ENCODE measurements at regions not wholly inside any gene's neighbourhood (a gene's known extent, or its start where the extent isn't known, plus 50 kb on each side); places are given as distances from the start of the nearest gene placed in this dataset.

DNA sequence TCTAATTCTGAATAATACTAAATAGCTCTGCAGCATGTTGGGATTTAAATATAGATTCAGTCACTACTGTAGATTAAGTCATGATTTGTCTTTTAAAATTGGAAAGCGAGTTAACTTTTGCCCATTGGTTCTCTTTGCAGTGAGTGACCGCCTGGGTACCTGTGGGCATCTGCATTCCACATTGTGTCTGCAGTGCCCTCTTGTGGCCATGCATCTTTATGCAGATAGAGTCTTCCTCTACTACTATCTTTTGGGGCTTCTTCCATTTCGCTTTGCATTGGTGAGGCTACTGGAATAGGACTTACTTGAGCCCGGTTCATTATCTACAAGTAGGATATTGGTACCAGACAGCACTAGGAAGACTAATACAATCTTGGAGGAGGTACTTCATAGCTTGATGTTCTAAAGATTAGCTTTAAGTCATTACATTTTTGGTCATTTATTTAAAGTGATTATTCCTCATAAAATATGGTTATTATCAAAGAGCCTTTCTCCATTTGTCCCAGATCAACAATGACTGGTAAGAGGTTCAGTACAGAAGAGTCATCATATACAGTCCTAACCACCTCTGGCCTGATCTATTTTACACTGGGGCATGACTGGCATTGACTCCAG is 203.0 kb downstream of the SOCS6 start:
- TF ChIP-seq, protein P1, sequence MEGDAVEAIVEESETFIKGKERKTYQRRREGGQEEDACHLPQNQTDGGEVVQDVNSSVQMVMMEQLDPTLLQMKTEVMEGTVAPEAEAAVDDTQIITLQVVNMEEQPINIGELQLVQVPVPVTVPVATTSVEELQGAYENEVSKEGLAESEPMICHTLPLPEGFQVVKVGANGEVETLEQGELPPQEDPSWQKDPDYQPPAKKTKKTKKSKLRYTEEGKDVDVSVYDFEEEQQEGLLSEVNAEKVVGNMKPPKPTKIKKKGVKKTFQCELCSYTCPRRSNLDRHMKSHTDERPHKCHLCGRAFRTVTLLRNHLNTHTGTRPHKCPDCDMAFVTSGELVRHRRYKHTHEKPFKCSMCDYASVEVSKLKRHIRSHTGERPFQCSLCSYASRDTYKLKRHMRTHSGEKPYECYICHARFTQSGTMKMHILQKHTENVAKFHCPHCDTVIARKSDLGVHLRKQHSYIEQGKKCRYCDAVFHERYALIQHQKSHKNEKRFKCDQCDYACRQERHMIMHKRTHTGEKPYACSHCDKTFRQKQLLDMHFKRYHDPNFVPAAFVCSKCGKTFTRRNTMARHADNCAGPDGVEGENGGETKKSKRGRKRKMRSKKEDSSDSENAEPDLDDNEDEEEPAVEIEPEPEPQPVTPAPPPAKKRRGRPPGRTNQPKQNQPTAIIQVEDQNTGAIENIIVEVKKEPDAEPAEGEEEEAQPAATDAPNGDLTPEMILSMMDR (IDR thresholded peaks at IDR 0.05; ENCODE audit: extremely low read depth, missing control alignments) = peak; percentile 80
- DNase-seq (ENCODE audit: low spot score) = peak; percentile 65

DNA sequence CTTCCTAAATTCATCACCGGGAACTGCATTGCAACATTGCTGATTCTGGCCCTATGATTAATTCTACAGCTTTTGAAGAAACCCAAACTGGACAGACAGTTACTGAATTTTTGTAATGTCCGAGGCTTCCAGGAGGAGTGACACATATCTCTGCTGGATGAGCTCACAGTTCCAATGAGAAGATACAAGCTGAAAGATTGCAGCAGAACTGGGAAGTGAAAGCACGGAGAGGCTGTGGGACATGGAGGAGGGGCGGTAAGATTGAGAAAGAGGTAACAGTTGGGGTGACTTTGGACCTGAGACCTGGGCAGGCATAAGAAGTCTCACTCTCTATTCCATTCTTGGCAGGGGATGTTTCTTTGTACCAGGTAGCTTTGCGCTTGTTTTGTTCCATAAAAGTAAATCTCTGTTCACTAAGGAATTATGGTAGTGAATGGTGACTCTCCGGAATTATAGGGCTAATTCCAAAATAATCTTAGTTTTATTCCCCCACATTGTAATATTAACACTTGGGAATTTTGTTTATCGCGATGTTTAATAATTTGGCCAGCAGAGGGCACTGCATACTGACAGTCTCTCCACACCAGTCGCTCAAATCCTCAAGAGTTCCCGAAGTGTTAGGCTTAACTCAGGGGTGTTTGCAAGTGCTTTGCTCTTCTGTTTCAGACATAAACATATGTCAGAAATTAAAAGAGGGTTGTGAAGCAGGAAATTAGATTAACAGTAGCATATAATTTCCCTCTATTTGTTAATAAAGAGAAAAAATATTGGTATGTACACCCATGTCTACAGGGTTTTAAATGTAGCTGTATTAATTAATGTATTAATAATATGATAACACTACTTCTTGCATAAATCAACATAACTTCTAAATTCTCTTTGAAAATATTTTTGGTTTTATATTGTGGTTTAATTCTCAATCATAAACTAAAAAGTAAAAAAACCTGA is 201.4 kb downstream of the SOCS6 start:
- peak; percentile 40 for DNase-seq (ENCODE audit: low spot score)
- TF ChIP-seq, protein P1 (IDR thresholded peaks at IDR 0.05; ENCODE audit: extremely low read depth, missing control alignments) = peak; percentile 61

DNA sequence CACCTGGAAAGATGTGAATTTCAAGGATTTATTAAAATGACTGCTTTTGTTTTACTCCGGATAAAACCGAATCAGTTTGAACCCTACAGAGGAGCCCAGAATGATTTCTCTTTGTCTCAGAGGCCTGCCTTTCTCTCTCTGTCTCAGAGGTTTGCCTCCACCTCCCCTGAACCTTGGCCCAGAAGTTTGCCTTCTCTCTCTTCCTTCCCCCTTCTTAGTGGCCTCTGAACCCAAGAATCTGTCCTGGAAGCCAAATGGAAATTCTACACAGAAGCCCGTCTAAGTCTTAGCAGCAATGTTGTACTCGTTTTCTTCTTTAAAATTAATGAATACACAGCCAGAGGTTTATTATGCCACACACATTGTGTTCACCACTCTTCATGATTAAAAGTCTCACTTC is 200.7 kb downstream of the SOCS6 start:
- TF ChIP-seq, protein P1 (IDR thresholded peaks at IDR 0.05; ENCODE audit: extremely low read depth, missing control alignments) = no peak
- DNase-seq (ENCODE audit: low spot score) = no peak

DNA sequence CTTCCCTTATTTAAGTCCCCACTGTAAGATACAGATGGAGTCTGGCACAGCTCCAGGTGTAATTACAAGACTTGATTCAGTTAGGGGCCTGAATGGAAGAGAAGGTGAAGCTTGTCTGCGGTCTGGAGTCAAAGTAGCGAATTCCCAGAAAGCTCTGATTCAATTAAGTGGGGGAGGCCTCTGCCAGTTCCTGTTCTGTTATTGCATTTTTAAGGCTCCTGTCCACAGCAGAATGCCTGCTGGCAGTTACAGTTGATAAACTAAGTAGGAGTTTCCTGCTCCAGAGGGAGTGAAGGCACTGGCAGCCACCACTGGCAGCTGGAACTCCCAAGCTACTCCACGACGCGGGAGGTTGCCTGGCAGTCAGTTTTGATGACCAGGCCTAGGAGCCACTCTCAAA is 181.1 kb downstream of the SOCS6 start:
- TF ChIP-seq, protein P1 (IDR thresholded peaks at IDR 0.05; ENCODE audit: extremely low read depth, missing control alignments) = no peak
- DNase-seq (ENCODE audit: low spot score) = no peak

DNA sequence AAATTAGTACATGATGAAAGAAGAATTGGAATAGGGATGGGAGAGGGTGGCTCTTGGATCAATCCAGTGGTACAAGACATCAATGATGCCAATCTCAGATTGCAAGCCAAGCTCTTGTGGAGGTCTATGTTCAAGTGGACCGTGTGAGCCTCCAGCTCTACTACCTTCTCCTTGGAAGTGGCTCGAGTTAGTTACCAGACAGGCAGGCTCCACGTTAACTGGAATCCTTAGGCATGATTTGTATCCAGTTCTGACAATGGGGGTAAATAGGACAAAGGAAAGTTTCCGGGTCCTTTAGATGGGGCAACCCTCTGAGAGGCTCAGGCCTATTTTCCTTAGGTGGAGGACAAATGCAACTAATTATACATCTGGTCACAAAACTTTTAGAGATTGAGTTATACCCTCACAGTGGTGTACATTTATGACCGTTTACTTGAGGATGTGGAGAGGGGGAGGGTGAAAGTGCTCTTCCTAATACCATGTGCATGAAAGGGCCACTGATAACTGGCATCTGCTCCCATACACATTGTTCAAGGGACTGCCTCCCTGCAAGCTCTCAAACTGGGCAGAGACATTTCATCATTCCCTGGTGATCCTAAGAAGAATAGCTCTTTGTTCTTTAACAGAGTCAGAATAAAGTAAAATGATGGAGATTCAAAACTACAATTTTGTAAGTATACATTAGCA is 180.2 kb downstream of the SOCS6 start:
- TF ChIP-seq, protein P1 (IDR thresholded peaks at IDR 0.05; ENCODE audit: extremely low read depth, missing control alignments) = no peak
- DNase-seq (ENCODE audit: low spot score) = no peak

DNA sequence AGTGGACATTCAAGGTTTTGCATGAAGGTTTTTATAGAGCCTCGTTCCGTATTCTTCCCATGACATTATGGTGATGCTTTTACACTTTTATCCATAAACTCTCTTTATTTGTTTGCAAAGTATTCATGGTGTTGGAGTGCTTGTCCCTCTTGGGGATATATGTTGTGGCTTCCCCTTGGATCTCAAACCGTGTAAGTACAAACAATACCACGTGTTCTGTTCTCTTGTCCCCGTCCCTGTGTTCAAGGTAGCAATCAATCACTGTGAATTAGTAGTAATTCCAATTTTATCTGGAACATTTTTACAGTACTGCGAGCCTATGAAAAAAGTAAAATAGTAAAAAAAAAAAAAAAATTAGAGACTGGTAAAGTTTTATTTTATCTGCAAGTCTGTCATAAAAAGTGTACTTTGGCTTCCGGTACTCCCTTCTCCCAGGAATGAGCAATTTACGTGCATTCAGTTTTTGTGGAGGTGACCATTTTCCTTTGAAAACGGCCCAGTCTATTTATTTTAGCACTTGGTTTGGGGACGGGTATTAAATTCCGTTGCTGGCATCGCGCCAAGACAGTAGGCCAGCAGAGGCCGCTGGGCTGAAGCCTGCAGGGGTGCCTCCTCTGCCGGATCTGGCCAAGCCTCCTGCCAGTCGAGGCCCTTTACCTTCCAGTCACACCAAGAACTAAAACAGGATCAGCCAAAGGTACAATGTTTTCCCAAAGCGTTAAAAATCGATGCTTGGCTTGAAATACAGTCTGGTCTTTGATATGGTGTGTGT is 175.7 kb downstream of the SOCS6 start:
- peak; percentile 56 for DNase-seq (ENCODE audit: low spot score)
- TF ChIP-seq, protein P1 (IDR thresholded peaks at IDR 0.05; ENCODE audit: extremely low read depth, missing control alignments) = no peak
